Thyroid gland (tissue), 4 donors: ENCODE measurements at regions not wholly inside any gene's neighbourhood (a gene's known extent, or its start where the extent isn't known, plus 50 kb on each side); places are given as distances from the start of the nearest gene placed in this dataset.

Experiments
- DNase-seq, 2 donors: peaks; one replicate each; pipeline ENCODE4 v3.0.0-alpha.2; 2019
- H3K27ac ChIP-seq, 3 donors: fragments of 200-600 bp; sonication (generic); 1 replicate in 2 of 3; 2 replicates in 1 of 3; pipeline ENCODE4 v1.5.1; 2016 to 2019; ENCODE audit warnings: mild to moderate bottlenecking in 1 of 3, moderate library complexity in 1 of 3
- H3K27me3 ChIP-seq: fragments of 200-600 bp; sonication (generic); one replicate; pipeline ENCODE4 v1.5.1; 2019
- H3K36me3 ChIP-seq, 2 donors: fragments of 200-600 bp; sonication (generic); one replicate each; pipeline ENCODE4 v1.5.1; 2016 to 2019
- H3K4me1 ChIP-seq, 2 donors: fragments of 200-600 bp; sonication (generic); one replicate each; pipeline ENCODE4 v1.5.1; 2017 to 2019
- H3K4me3 ChIP-seq, 3 donors: fragments of 200-600 bp; sonication (generic); replicated peaks in 1 of 3; 1 replicate in 2 of 3; 2 replicates in 1 of 3; pipeline ENCODE4 v1.5.1; 2016; ENCODE audit warnings: mild to moderate bottlenecking in 1 of 3
- H3K9me3 ChIP-seq: fragments of 200-600 bp; sonication (generic); one replicate; pipeline ENCODE4 v1.5.1; 2017
- POLR2A ChIP-seq, 2 donors: fragments of 450-650 bp; IDR thresholded peaks; one replicate each; pipeline ENCODE4 v1.6.1; 2017; ENCODE audit warnings: antibody characterized with exemption in 2 of 2, mild to moderate bottlenecking in 2 of 2, moderate library complexity in 1 of 2
- WGBS, 2 donors: methylation state at CpG; one replicate each; pipeline ENCODE4 v1.1.5; 2017; 5-methylcytosine and 5-hydroxymethylcytosine counted together
- intact Hi-C: fragments of 100-400 bp; cut with DNase I; formaldehyde crosslinking; loops from one replicate; pipeline ENCODE4 v1.15.1; 2023
- TF ChIP-seq, protein P1 (sequence below), 6 experiments: fragments of 200-600 bp in 3 of 6; fragments of 450-650 bp in 3 of 6; sonication (generic) in 3 of 6; IDR thresholded peaks; one replicate each; pipeline ENCODE4 v1.5.1; 2016 to 2019; ENCODE audit warnings: antibody characterized with exemption in 6 of 6, mild to moderate bottlenecking in 2 of 6, inconsistent platforms in 1 of 6, moderate library complexity in 1 of 6

DNA sequence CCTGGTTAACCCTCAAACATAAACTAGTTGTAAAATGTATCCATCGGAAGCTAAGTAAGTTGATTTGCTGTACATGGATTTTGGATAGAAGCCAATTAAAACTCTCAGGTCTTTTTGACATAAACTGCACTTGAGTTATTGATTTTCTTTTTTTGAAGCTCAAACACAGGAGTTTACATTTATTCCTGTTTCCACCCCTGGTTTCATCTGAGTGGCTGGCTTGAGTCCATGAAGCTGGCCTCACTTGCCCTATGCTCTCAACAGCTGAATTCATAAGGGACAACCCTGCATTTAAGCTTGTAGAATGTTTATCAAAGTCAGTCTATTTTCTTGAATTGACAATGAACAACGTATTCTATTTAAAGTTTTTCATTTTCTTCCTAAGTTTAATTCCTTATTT lies 58.1 kb upstream of the PLEKHG1 start:
- no peak overlapping the region for H3K27ac ChIP-seq
- intact Hi-C loops: no loop called here
- no peaks in the 10 kb centered on the region for H3K9me3 ChIP-seq
- peaks cover 0 to 7% of the 10 kb centered on the region in 2 donors for H3K4me1 ChIP-seq
- DNase-seq: no peak
- WGBS, 2 donors: 53% methylated on average over 2 of the region's 2 CpGs
- TF ChIP-seq, protein P1, sequence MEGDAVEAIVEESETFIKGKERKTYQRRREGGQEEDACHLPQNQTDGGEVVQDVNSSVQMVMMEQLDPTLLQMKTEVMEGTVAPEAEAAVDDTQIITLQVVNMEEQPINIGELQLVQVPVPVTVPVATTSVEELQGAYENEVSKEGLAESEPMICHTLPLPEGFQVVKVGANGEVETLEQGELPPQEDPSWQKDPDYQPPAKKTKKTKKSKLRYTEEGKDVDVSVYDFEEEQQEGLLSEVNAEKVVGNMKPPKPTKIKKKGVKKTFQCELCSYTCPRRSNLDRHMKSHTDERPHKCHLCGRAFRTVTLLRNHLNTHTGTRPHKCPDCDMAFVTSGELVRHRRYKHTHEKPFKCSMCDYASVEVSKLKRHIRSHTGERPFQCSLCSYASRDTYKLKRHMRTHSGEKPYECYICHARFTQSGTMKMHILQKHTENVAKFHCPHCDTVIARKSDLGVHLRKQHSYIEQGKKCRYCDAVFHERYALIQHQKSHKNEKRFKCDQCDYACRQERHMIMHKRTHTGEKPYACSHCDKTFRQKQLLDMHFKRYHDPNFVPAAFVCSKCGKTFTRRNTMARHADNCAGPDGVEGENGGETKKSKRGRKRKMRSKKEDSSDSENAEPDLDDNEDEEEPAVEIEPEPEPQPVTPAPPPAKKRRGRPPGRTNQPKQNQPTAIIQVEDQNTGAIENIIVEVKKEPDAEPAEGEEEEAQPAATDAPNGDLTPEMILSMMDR (IDR thresholded peaks at IDR 0.05): no peak
- TF ChIP-seq POLR2A (IDR thresholded peaks at IDR 0.05): no peak
- no peak overlapping the region for H3K4me3 ChIP-seq
- no peaks in the 10 kb centered on the region for H3K36me3 ChIP-seq
- H3K27me3 ChIP-seq: no peaks in the 10 kb centered on the region

DNA sequence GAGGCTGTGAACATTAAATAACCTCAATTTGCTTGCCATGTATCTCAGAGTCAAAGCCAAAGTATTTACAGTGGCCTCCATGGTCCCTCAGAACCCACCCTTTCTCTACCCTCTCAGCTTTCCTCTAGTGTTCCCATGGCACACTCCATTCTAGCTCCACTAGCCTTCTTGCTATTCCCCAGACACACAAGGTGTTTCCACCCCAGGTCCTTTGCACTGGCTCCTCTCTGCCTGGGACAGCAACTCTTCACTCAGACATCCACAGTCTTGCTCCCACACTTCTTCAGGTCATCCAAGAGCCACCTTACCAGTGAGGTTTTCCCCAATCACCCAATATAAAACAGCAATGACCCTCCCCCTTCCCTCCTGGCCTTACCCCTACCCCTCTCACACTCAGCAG lies 56.5 kb upstream of the PLEKHG1 start:
- TF ChIP-seq, protein P1 (IDR thresholded peaks at IDR 0.05): no peak
- TF ChIP-seq POLR2A (IDR thresholded peaks at IDR 0.05): no peak
- H3K27ac ChIP-seq: no peak overlapping the region
- no peak for DNase-seq
- H3K27me3 ChIP-seq: no peaks in the 10 kb centered on the region
- H3K4me3 ChIP-seq: no peak overlapping the region
- H3K9me3 ChIP-seq: no peaks in the 10 kb centered on the region
- intact Hi-C loops: no loop called here
- H3K36me3 ChIP-seq: no peaks in the 10 kb centered on the region
- H3K4me1 ChIP-seq: peaks cover 0 to 13% of the 10 kb centered on the region in 2 donors

DNA sequence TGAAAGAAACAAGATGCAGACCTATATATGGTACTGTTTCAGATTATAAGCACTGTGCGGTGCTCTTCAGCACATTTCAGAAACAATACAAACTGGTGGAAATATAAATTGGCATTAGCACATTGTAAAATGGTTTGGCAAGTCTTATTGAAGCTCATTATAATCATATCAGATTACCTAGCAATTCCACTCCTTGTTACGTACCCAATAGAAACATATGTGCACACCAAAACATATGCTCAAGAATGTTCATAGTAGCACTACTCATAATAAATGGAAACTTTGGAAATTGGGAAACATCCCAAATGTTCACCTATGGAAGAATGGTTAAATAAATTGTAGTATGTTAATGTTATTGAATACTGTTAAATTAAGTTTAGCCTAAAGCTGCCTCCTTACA lies 54.9 kb upstream of the PLEKHG1 start:
- intact Hi-C loops: no loop called here
- no peaks in the 10 kb centered on the region for H3K9me3 ChIP-seq
- H3K4me1 ChIP-seq: peaks cover 0 to 13% of the 10 kb centered on the region in 2 donors
- H3K36me3 ChIP-seq: no peaks in the 10 kb centered on the region
- H3K27ac ChIP-seq: no peak overlapping the region
- no peaks in the 10 kb centered on the region for H3K27me3 ChIP-seq
- no peak for DNase-seq
- WGBS, 2 donors: 92 to 97% methylated on average over 2 of the region's 2 CpGs
- TF ChIP-seq POLR2A (IDR thresholded peaks at IDR 0.05): no peak
- TF ChIP-seq, protein P1 (IDR thresholded peaks at IDR 0.05): no peak
- H3K4me3 ChIP-seq: no peak overlapping the region

DNA sequence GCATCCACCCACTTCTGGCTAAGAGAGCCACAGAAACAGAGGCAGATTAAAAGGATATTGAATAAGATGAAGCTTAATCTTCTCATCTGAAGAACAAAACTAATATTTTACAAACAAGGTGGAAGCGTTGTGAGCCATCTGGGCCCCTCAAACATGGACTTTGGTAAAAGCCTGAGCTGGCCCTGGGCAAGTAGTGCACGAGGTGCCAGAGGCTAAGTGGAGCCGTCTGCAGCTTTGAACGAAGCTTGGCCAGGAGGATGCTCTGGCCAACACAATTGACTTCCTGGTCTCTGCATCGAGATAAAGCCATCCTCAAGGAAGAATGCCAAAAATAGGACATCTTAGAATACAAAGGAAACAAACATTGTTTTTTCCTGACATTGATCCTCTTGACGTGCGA lies 53.2 kb upstream of the PLEKHG1 start:
- peaks cover 0 to 13% of the 10 kb centered on the region in 2 donors for H3K4me1 ChIP-seq
- H3K27me3 ChIP-seq: no peaks in the 10 kb centered on the region
- no peaks in the 10 kb centered on the region for H3K9me3 ChIP-seq
- WGBS, 2 donors: 58 to 63% methylated on average over 7 of the region's 7 CpGs
- no peak for DNase-seq
- no peak overlapping the region for H3K27ac ChIP-seq
- no peaks in the 10 kb centered on the region for H3K36me3 ChIP-seq
- intact Hi-C loops: no loop called here
- H3K4me3 ChIP-seq: no peak overlapping the region
- no peak for TF ChIP-seq POLR2A (IDR thresholded peaks at IDR 0.05)
- TF ChIP-seq, protein P1 (IDR thresholded peaks at IDR 0.05): no peak

DNA sequence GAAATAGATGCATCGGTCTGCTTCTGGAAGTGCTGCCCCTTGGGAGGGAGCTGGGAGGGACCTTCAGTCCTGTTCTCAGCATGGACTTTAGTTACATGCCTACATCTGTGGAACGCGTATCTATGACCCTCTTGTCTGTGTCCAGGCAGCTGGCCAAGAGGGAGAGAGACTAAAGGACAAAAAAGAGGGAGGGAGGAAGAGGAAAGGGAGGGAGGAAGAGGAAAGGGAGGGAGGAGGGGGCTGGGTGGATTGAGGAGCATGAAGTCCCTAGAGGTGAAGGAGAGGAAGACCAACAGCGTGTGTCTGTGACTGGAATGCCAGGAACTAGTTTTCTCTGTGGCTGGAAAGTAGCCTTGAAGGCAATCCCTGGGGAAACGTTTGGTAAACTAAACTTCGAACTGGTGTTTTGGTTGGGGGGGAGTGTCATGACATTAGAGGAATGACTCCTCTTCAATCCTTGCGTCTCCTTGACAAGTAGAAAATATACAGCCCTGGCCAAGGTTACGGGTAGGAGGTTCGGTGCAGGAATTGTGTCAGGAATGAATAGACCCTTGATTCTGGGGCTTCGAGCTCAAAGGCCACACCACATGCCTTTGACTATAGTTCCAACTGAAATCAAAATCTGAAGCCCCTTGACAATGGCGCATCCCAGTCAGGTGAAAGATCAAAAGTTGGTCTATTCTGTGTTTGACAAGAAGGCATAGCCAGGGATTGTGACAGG lies 52.0 kb upstream of the PLEKHG1 start:
- intact Hi-C loops: no loop called here
- Histone ChIP-seq H3K4me3 (no peak overlapping the region), H3K9me3 (no peaks in the 10 kb centered on the region), H3K4me1 (peaks cover 0 to 13% of the 10 kb centered on the region in 2 donors), H3K27ac (no peak overlapping the region), H3K27me3 (no peaks in the 10 kb centered on the region), H3K36me3 (no peaks in the 10 kb centered on the region)
- DNase-seq: peak; percentile 75 to 87
- TF ChIP-seq POLR2A (IDR thresholded peaks at IDR 0.05): no peak
- TF ChIP-seq, protein P1 (IDR thresholded peaks at IDR 0.05): peak in 3 of 6 experiments; percentile 13 to 33 (median 22)
- WGBS, 2 donors: 44 to 47% methylated on average over 11 of the region's 11 CpGs
